GM18499 (cell line): ENCODE measurements at regions not wholly inside any gene's neighbourhood (a gene's known extent, or its start where the extent isn't known, plus 50 kb on each side); places are given as distances from the start of the nearest gene placed in this dataset.
"Not testable (repeated sequence)": the region's sequence is repeated elsewhere in the genome, so short reads cannot be mapped to it uniquely, and the experiment has no call there.

ENCODE experiments used
- ATAC-seq: cut with Tn5 transposase; IDR thresholded peaks from one replicate; pipeline ENCODE4 v1.9.1; 2021; ENCODE audit warnings: moderate number of reproducible peaks; ENCODE audit not compliant: insufficient read depth, unreplicated experiment

- ATAC-seq = no peak
These were observed 234.2 kb upstream of the FBXO33 start for GRCh38 chr14:39666386-39666785.

- no peak for ATAC-seq
These were observed 232.8 kb upstream of the FBXO33 start for GRCh38 chr14:39665075-39665475.

GRCh38 chr14:39664646-39665045, 232.4 kb upstream of the FBXO33 start:
- no peak for ATAC-seq

GRCh38 chr14:39641224-39641623, 209.0 kb upstream of the FBXO33 start:
- no peak for ATAC-seq

- ATAC-seq = not testable (repeated sequence)
These were observed 206.8 kb upstream of the FBXO33 start for GRCh38 chr14:39639009-39639408.

- no peak for ATAC-seq
These were observed 195.9 kb upstream of the FBXO33 start for GRCh38 chr14:39628087-39628486.

- no peak for ATAC-seq
These were observed 194.7 kb upstream of the FBXO33 start for GRCh38 chr14:39626589-39627576.

GRCh38 chr14:39621678-39622077, 189.4 kb upstream of the FBXO33 start:
- no peak for ATAC-seq

- no peak for ATAC-seq
These were observed 189.0 kb upstream of the FBXO33 start for GRCh38 chr14:39621223-39621622.

GRCh38 chr14:39617537-39617936, 185.3 kb upstream of the FBXO33 start:
- no peak for ATAC-seq

GRCh38 chr14:39615352-39615751, 183.1 kb upstream of the FBXO33 start:
- no peak for ATAC-seq

- no peak for ATAC-seq
These were observed 182.2 kb upstream of the FBXO33 start for GRCh38 chr14:39614297-39614923.

GRCh38 chr14:39609119-39609518, 176.9 kb upstream of the FBXO33 start:
- no peak for ATAC-seq

- ATAC-seq = no peak
These were observed 175.7 kb upstream of the FBXO33 start for GRCh38 chr14:39607978-39608377.

GRCh38 chr14:39603942-39604341, 171.7 kb upstream of the FBXO33 start:
- no peak for ATAC-seq

- ATAC-seq = no peak
These were observed 161.1 kb upstream of the FBXO33 start for GRCh38 chr14:39593377-39593776.

- no peak for ATAC-seq
These were observed 160.0 kb upstream of the FBXO33 start for GRCh38 chr14:39592116-39592789.

GRCh38 chr14:39589882-39590281, 157.6 kb upstream of the FBXO33 start:
- ATAC-seq = not testable (repeated sequence)

- ATAC-seq = no peak
These were observed 149.9 kb upstream of the FBXO33 start for GRCh38 chr14:39582028-39582654.

GRCh38 chr14:39581474-39581873, 149.2 kb upstream of the FBXO33 start:
- ATAC-seq = no peak

GRCh38 chr14:39580696-39581095, 148.5 kb upstream of the FBXO33 start:
- no peak for ATAC-seq
